Tibial nerve (tissue), 4 donors: ENCODE measurements at regions not wholly inside any gene's neighbourhood (a gene's known extent, or its start where the extent isn't known, plus 50 kb on each side); places are given as distances from the start of the nearest gene placed in this dataset.

Experiments
- EP300 ChIP-seq, 2 donors: sonication (generic); formaldehyde crosslinking; IDR thresholded peaks; one replicate each; pipeline ENCODE4 v1.6.1; 2017; ENCODE audit warnings: antibody characterized with exemption in 2 of 2, mild to moderate bottlenecking in 1 of 2
- TF ChIP-seq, protein P1 (sequence below), 5 experiments: fragments of 200-600 bp in 3 of 5; fragments of 450-650 bp in 2 of 5; sonication (generic) in 3 of 5; IDR thresholded peaks; one replicate each; pipeline ENCODE4 v1.5.1; 2016 to 2019; ENCODE audit warnings: antibody characterized with exemption in 5 of 5, mild to moderate bottlenecking in 3 of 5, moderate library complexity in 2 of 5

DNA sequence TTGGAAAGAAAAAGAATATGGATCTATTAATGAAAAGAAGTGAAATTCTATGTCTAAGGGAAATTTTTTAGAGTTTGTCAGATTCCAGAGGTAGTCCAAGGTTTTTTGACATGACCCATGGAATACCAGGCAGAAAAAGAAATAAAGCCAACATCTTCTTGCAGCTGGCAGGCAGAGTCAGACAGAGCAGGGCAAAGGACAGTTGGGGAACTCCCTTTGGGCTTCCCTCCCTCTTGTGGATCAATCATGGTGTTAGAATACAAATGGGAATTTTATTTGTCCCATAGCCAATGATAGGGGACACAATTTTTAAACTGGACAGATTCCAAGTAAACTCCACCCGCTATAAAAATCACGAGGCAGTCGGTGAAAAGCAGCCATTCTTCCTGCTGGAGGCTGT, 92.1 kb upstream of the TAB2 start:
- TF ChIP-seq, protein P1, sequence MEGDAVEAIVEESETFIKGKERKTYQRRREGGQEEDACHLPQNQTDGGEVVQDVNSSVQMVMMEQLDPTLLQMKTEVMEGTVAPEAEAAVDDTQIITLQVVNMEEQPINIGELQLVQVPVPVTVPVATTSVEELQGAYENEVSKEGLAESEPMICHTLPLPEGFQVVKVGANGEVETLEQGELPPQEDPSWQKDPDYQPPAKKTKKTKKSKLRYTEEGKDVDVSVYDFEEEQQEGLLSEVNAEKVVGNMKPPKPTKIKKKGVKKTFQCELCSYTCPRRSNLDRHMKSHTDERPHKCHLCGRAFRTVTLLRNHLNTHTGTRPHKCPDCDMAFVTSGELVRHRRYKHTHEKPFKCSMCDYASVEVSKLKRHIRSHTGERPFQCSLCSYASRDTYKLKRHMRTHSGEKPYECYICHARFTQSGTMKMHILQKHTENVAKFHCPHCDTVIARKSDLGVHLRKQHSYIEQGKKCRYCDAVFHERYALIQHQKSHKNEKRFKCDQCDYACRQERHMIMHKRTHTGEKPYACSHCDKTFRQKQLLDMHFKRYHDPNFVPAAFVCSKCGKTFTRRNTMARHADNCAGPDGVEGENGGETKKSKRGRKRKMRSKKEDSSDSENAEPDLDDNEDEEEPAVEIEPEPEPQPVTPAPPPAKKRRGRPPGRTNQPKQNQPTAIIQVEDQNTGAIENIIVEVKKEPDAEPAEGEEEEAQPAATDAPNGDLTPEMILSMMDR (IDR thresholded peaks at IDR 0.05), result no peak
- no peak for TF ChIP-seq EP300 (IDR thresholded peaks at IDR 0.05)
